Mesendoderm (in vitro differentiated cells): ENCODE measurements at regions not wholly inside any gene's neighbourhood (a gene's known extent, or its start where the extent isn't known, plus 50 kb on each side); places are given as distances from the start of the nearest gene placed in this dataset.
A peak's percentile ranks its signal among the peaks of the same experiment; 100 is the strongest.

Experiments used
- DNase-seq: peaks from one replicate; pipeline ENCODE4 v3.0.0; 2013
- H2AK5ac ChIP-seq: 2 replicates; pipeline ENCODE4 v1.6.1; 2013; ENCODE audit warnings: low read length, inconsistent platforms
- H2BK120ac ChIP-seq: 2 replicates; pipeline ENCODE4 v1.6.1; 2013; ENCODE audit warnings: low read depth, mild to moderate bottlenecking, low read length, moderate library complexity, mixed read lengths
- H2BK15ac ChIP-seq: replicated peaks from 2 replicates; pipeline ENCODE4 v1.6.1; 2013; ENCODE audit warnings: low read depth, mild to moderate bottlenecking, moderate library complexity
- H2BK5ac ChIP-seq: 2 replicates; pipeline ENCODE4 v1.6.1; 2013; ENCODE audit warnings: low read length, inconsistent platforms
- H3K18ac ChIP-seq: 2 replicates; pipeline ENCODE4 v1.6.1; 2013; ENCODE audit warnings: mild to moderate bottlenecking, low read length, mixed read lengths
- H3K23ac ChIP-seq: one replicate; pipeline ENCODE4 v1.6.1; 2013; ENCODE audit warnings: low read length
- H3K27ac ChIP-seq: 2 replicates; pipeline ENCODE4 v1.5.1; 2013; ENCODE audit warnings: low read depth, mild to moderate bottlenecking, inconsistent platforms, low read length, moderate library complexity
- H3K27me3 ChIP-seq: 2 replicates; pipeline ENCODE4 v1.6.1; 2013; ENCODE audit warnings: low read length, control low read depth, mild to moderate bottlenecking, inconsistent platforms; ENCODE audit not compliant: insufficient read depth, poor library complexity
- H3K36me3 ChIP-seq: 2 replicates; pipeline ENCODE4 v1.6.1; 2013; ENCODE audit warnings: low read length, inconsistent platforms; ENCODE audit not compliant: control insufficient read depth, insufficient read depth
- H3K4ac ChIP-seq: one replicate; pipeline ENCODE4 v1.6.1; 2013; ENCODE audit warnings: low read depth, mild to moderate bottlenecking, low read length, moderate library complexity
- H3K4me1 ChIP-seq: 2 replicates; pipeline ENCODE4 v1.6.1; 2013; ENCODE audit warnings: low read depth, low read length, inconsistent platforms; ENCODE audit not compliant: control insufficient read depth
- H3K4me2 ChIP-seq: 2 replicates; pipeline ENCODE4 v1.6.1; 2013; ENCODE audit warnings: low read length
- H3K4me3 ChIP-seq: 2 replicates; pipeline ENCODE4 v1.5.1; 2013; ENCODE audit warnings: mild to moderate bottlenecking, low read length
- H3K56ac ChIP-seq: one replicate; pipeline ENCODE4 v1.6.1; 2013; ENCODE audit warnings: low read length
- H3K79me1 ChIP-seq: 2 replicates; pipeline ENCODE4 v1.6.1; 2013; ENCODE audit warnings: low read length, inconsistent platforms
- H3K79me2 ChIP-seq: 2 replicates; pipeline ENCODE4 v1.6.1; 2013; ENCODE audit warnings: mild to moderate bottlenecking, low read length; ENCODE audit not compliant: control insufficient read depth, insufficient read depth
- H3K9ac ChIP-seq: 2 replicates; pipeline ENCODE4 v1.6.1; 2013; ENCODE audit warnings: low read length, inconsistent platforms
- H4K5ac ChIP-seq: one replicate; pipeline ENCODE4 v1.6.1; 2013; ENCODE audit warnings: low read length
- H4K8ac ChIP-seq: one replicate; pipeline ENCODE4 v1.6.1; 2013; ENCODE audit warnings: low read depth, mild to moderate bottlenecking, control low read depth, low read length, moderate library complexity
- WGBS: extraction: QIAGEN DNeasy Blood & Tissue Kit; methylation state at CpG from one replicate; pipeline ENCODE4 v1.1.7; 2013; ENCODE audit warnings: low lambda C conversion rate, missing lambda C conversion rate; ENCODE audit not compliant: insufficient coverage; ENCODE audit errors: extremely low coverage; 5-methylcytosine and 5-hydroxymethylcytosine counted together

DNA sequence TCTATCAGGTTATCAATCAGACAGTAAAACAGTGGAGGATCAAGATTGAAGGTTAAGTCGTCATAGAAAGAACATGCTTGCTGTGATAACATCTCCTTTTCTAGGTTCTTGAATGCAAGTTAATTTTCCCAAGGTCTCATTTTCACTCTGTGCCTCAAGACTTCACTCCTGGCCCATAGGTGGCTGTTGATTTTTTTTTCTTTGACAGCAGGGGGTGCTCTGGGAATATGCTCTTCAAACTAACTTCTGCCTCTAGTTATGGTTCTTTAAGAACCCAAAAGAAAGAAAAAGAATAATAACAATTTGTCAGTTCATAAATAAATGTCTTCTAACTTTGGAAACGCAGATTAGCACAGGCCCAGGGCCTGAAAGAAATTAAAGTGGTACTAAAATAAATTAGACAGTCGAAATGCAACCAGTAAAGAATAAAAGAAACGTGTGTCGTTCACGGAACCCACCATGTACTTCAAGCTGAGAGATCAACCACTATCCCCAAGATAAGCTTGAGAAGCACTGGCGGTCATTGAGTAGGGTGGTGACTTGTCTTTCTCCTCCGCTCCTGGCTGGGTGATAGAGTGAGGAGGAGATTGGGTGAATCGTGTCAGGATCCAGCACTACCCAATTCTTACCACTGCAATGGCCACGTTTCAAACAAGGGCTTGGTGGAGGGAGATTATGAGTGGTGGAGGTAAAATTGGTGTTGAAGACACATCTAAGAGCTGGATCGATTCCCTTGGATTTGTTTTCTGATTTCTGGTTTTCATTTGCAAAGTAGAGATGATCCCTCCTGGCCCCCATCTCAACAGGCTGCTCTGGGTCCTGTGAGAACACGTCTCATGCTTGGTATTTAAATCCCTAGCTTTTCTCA is 93.4 kb upstream of the IRX4 start:
- H3K79me2 ChIP-seq: no peaks in the 10 kb centered on the region
- no peak overlapping the region for H4K8ac ChIP-seq
- no peak overlapping the region for H3K4me3 ChIP-seq
- H2BK15ac ChIP-seq: no peak overlapping the region
- H3K23ac ChIP-seq: no peak overlapping the region
- no peak overlapping the region for H2AK5ac ChIP-seq
- WGBS: no CpG with 5 or more reads among the region's 12 CpGs
- H4K5ac ChIP-seq: no peak overlapping the region
- no peak overlapping the region for H3K27ac ChIP-seq
- H3K36me3 ChIP-seq: no peaks in the 10 kb centered on the region
- H3K4me2 ChIP-seq: no peak overlapping the region
- no peak overlapping the region for H3K9ac ChIP-seq
- no peaks in the 10 kb centered on the region for H3K27me3 ChIP-seq
- H2BK120ac ChIP-seq: no peak overlapping the region
- no peak overlapping the region for H3K56ac ChIP-seq
- H3K4me1 ChIP-seq: no peaks in the 10 kb centered on the region
- no peaks in the 10 kb centered on the region for H3K79me1 ChIP-seq
- no peak overlapping the region for H3K4ac ChIP-seq
- peak; percentile 4 for DNase-seq
- no peak overlapping the region for H2BK5ac ChIP-seq
- no peak overlapping the region for H3K18ac ChIP-seq

DNA sequence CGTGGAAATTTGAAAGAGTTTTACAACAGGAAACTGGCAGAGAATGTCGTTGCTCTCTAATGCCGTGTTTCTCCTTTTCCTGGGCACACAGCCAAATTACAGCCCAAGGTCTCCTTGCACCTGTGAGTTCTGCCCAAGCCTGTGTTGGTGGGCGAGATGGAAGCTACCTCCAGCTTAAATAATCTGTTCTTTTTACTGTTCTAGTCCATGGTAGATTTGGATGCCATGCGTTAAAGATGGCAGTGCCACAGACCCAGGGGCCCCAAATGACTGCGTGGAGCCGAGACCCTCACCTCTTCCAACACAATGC is 92.6 kb upstream of the IRX4 start:
- Histone ChIP-seq H3K23ac (no peak overlapping the region), H3K9ac (no peak overlapping the region), H3K4me2 (no peak overlapping the region), H2BK120ac (no peak overlapping the region), H3K4me1 (no peaks in the 10 kb centered on the region), H3K18ac (no peak overlapping the region), H3K27me3 (no peaks in the 10 kb centered on the region), H3K56ac (no peak overlapping the region), H3K79me1 (no peaks in the 10 kb centered on the region), H3K79me2 (no peaks in the 10 kb centered on the region), H4K5ac (no peak overlapping the region), H2AK5ac (no peak overlapping the region), H4K8ac (no peak overlapping the region), H3K4me3 (no peak overlapping the region), H3K36me3 (no peaks in the 10 kb centered on the region), H2BK15ac (no peak overlapping the region), H2BK5ac (no peak overlapping the region), H3K27ac (no peak overlapping the region), H3K4ac (no peak overlapping the region)
- no peak for DNase-seq
- WGBS: no CpG with 5 or more reads among the region's 7 CpGs

DNA sequence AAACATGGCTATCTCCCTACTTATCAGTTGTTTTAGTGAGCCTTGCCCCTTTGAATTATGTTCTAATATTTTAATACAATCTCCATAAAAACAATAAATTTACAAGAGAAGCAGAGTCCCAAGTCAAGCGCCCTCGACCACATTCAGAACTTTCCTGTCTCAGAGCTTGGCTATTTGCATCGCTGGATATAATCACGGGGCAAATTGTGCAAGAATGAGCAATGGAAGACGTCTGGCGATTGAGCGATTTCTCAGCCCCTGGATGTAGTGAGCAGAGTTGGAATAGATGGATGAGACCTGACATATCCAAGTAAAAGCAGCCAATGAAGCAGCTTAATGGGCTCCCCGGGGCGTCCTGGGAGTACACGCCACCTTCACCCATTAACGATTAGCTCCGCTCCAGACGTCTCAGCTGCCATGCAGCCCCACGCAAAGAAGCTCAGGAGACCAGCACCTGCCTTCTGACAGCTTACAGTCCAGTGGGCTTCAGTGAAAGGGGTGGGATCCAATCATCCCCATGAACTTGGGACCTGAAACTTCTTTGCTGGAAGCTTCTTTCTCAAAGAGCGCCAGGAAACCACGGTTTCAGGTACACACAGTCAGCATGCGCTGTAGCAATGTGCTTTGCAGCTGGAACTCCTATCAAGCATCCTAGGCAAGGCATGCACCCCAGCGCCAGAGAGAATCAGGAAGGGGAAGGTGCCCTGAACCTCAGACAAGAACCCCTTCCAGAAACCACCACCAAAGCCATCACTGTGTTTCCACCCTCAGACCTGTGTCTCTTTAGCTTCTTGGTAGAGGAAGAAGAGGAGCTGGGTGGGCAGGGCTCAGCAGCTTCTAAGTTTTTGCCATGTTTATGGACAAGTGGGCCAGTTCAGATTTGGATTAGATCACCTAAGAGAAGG is 92.0 kb upstream of the IRX4 start:
- Histone ChIP-seq H3K56ac (no peak overlapping the region), H3K23ac (no peak overlapping the region), H3K4me1 (no peaks in the 10 kb centered on the region), H2AK5ac (no peak overlapping the region), H3K9ac (no peak overlapping the region), H4K8ac (no peak overlapping the region), H4K5ac (no peak overlapping the region), H3K79me2 (no peaks in the 10 kb centered on the region), H3K27ac (no peak overlapping the region), H2BK15ac (no peak overlapping the region), H3K4me2 (no peak overlapping the region), H3K36me3 (no peaks in the 10 kb centered on the region), H3K79me1 (no peaks in the 10 kb centered on the region), H3K4me3 (no peak overlapping the region), H2BK5ac (no peak overlapping the region), H3K27me3 (no peaks in the 10 kb centered on the region), H2BK120ac (no peak overlapping the region), H3K18ac (no peak overlapping the region), H3K4ac (no peak overlapping the region)
- DNase-seq: no peak
- no CpG with 5 or more reads among the region's 18 CpGs for WGBS

- Histone ChIP-seq H4K8ac (no peak overlapping the region), H3K4me1 (no peaks in the 10 kb centered on the region), H3K27me3 (no peaks in the 10 kb centered on the region), H3K56ac (no peak overlapping the region), H2AK5ac (no peak overlapping the region), H4K5ac (no peak overlapping the region), H3K36me3 (no peaks in the 10 kb centered on the region), H3K4me2 (no peak overlapping the region), H3K4ac (no peak overlapping the region), H3K23ac (no peak overlapping the region), H3K79me1 (no peaks in the 10 kb centered on the region), H3K79me2 (no peaks in the 10 kb centered on the region), H2BK120ac (no peak overlapping the region), H3K4me3 (no peak overlapping the region), H3K27ac (no peak overlapping the region), H2BK5ac (no peak overlapping the region), H3K9ac (no peak overlapping the region), H3K18ac (no peak overlapping the region), H2BK15ac (no peak overlapping the region)
- no CpG with 5 or more reads among the region's 6 CpGs for WGBS
- DNase-seq: no peak
Measured at GRCh38 chr5:1974081-1974480, 91.4 kb upstream of the IRX4 start.

- Histone ChIP-seq H4K8ac (no peak overlapping the region), H4K5ac (no peak overlapping the region), H2BK15ac (no peak overlapping the region), H3K79me2 (no peaks in the 10 kb centered on the region), H3K9ac (no peak overlapping the region), H3K18ac (no peak overlapping the region), H3K27ac (no peak overlapping the region), H3K4me2 (no peak overlapping the region), H3K79me1 (no peaks in the 10 kb centered on the region), H3K27me3 (no peaks in the 10 kb centered on the region), H2BK5ac (no peak overlapping the region), H3K23ac (no peak overlapping the region), H2BK120ac (no peak overlapping the region), H3K36me3 (no peaks in the 10 kb centered on the region), H3K4ac (no peak overlapping the region), H2AK5ac (no peak overlapping the region), H3K4me1 (no peaks in the 10 kb centered on the region), H3K4me3 (no peak overlapping the region), H3K56ac (no peak overlapping the region)
- peak; percentile 18 for DNase-seq
- WGBS: no CpG with 5 or more reads among the region's 21 CpGs
Measured at GRCh38 chr5:1973391-1974013, 90.8 kb upstream of the IRX4 start.
